ENCODE measurements at regions not wholly inside any gene's neighbourhood (a gene's known extent, or its start where the extent isn't known, plus 50 kb on each side); places are given as distances from the start of the nearest gene placed in this dataset.

DNA sequence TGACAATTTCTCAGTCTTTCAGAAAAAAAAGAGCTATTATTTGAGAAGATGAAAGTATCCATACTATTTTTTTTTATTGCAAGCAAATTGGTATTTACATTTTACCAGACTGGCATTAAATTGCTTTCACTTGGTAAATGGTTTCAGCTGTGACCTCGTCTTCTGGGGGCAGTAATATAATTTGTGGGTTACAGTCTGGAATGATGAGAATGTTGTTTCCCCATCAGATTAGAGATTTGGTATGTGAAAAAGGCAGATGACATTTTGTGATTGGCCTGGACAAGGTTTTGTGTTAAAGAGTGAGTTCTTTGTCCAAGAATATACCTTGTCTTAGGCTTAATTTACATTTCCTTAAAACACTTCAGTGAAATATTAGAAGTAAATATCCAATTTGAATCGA is 390.1 kb upstream of the ST6GAL2 start:
- H3K36me3 Mint-ChIP-seq (ENCODE audit: low read depth), result no peaks in the 10 kb centered on the region
- H3K4me3 Mint-ChIP-seq (ENCODE audit: unreplicated experiment), result no peak overlapping the region
- H3K9me3 Mint-ChIP-seq (ENCODE audit: low read depth), result peaks cover 4% of the 10 kb centered on the region
- H3K27me3 Mint-ChIP-seq (ENCODE audit: low read depth), result no peaks in the 10 kb centered on the region
- TF ChIP-seq, protein P1, sequence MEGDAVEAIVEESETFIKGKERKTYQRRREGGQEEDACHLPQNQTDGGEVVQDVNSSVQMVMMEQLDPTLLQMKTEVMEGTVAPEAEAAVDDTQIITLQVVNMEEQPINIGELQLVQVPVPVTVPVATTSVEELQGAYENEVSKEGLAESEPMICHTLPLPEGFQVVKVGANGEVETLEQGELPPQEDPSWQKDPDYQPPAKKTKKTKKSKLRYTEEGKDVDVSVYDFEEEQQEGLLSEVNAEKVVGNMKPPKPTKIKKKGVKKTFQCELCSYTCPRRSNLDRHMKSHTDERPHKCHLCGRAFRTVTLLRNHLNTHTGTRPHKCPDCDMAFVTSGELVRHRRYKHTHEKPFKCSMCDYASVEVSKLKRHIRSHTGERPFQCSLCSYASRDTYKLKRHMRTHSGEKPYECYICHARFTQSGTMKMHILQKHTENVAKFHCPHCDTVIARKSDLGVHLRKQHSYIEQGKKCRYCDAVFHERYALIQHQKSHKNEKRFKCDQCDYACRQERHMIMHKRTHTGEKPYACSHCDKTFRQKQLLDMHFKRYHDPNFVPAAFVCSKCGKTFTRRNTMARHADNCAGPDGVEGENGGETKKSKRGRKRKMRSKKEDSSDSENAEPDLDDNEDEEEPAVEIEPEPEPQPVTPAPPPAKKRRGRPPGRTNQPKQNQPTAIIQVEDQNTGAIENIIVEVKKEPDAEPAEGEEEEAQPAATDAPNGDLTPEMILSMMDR (IDR thresholded peaks at IDR 0.05), result no peak
- no peak overlapping the region for H3K27ac Mint-ChIP-seq (ENCODE audit: unreplicated experiment)
- H3K4me1 Mint-ChIP-seq (ENCODE audit: low read depth), result peaks cover 19% of the 10 kb centered on the region
- no peak for DNase-seq (ENCODE audit: low spot score)

DNA sequence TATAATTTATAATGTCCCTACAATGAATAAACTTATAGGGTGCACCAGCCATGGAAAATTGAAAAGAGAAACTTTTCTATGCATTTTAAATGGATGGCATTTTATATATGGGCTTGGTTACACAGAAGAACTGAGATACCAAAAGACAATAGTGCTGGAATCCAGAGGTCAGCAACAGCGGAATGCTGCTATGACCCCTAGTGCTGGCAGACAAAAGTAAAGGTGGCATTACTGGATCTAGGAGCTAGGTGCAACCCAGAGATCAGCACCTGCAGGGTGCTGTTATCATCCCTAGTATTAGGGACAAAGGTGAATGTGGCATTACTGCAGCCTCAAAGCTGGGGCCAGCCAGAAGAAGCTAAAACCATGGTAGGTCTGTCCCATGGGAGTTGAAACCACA is 392.7 kb upstream of the ST6GAL2 start:
- H3K27me3 Mint-ChIP-seq (ENCODE audit: low read depth), result no peaks in the 10 kb centered on the region
- no peaks in the 10 kb centered on the region for H3K36me3 Mint-ChIP-seq (ENCODE audit: low read depth)
- DNase-seq (ENCODE audit: low spot score), result no peak
- TF ChIP-seq, protein P1 (IDR thresholded peaks at IDR 0.05), result no peak
- H3K27ac Mint-ChIP-seq (ENCODE audit: unreplicated experiment), result no peak overlapping the region
- no peaks in the 10 kb centered on the region for H3K9me3 Mint-ChIP-seq (ENCODE audit: low read depth)
- no peak overlapping the region for H3K4me3 Mint-ChIP-seq (ENCODE audit: unreplicated experiment)
- H3K4me1 Mint-ChIP-seq (ENCODE audit: low read depth), result peaks cover 19% of the 10 kb centered on the region

DNA sequence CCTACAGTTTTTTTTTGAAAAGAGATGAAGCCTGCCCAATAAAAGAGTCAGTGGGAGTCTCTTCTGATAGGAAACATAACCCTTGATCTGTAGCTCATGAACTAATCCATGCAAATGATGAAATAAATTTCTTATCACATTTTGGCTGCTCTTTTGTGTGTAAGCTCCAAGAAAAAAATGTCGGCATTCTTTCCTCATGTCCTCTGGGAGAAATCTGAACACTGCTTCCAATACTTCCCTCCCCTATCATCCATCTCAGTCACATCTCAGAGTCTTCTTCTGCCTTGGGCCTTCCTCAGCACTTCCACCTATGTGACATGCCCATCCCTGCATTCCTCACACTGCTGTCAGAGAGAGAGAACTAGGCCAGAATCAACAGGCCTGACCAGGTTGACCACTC is 395.7 kb upstream of the ST6GAL2 start:
- H3K36me3 Mint-ChIP-seq (ENCODE audit: low read depth), result peaks cover 2% of the 10 kb centered on the region
- TF ChIP-seq, protein P1 (IDR thresholded peaks at IDR 0.05), result no peak
- no peak overlapping the region for H3K4me3 Mint-ChIP-seq (ENCODE audit: unreplicated experiment)
- no peaks in the 10 kb centered on the region for H3K9me3 Mint-ChIP-seq (ENCODE audit: low read depth)
- no peak for DNase-seq (ENCODE audit: low spot score)
- peaks cover 7% of the 10 kb centered on the region for H3K4me1 Mint-ChIP-seq (ENCODE audit: low read depth)
- no peak overlapping the region for H3K27ac Mint-ChIP-seq (ENCODE audit: unreplicated experiment)
- H3K27me3 Mint-ChIP-seq (ENCODE audit: low read depth), result no peaks in the 10 kb centered on the region

DNA sequence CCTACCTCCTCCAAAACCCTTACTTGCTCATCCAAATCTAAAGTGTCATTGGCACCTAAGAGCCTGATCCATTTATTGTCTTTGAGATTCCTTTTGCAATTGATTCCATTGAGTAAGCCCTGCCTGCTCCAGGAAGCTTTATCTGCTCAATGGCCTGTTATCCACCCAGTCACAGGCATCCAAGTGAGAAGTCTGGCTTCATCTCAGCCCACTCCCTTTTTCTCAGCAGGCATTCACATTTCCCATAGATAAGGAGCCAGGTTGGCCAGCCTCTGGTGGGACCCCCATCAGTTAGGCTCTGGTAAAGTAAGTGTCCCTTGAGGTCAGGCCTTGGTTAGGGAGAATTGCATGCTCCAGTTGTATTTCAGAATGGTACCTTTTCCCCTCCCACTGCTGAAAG is 396.2 kb upstream of the ST6GAL2 start:
- no peak for DNase-seq (ENCODE audit: low spot score)
- H3K36me3 Mint-ChIP-seq (ENCODE audit: low read depth), result peaks cover 2% of the 10 kb centered on the region
- no peaks in the 10 kb centered on the region for H3K9me3 Mint-ChIP-seq (ENCODE audit: low read depth)
- H3K27ac Mint-ChIP-seq (ENCODE audit: unreplicated experiment), result no peak overlapping the region
- TF ChIP-seq, protein P1 (IDR thresholded peaks at IDR 0.05), result no peak
- no peak overlapping the region for H3K4me3 Mint-ChIP-seq (ENCODE audit: unreplicated experiment)
- H3K4me1 Mint-ChIP-seq (ENCODE audit: low read depth), result peaks cover 5% of the 10 kb centered on the region
- H3K27me3 Mint-ChIP-seq (ENCODE audit: low read depth), result no peaks in the 10 kb centered on the region

DNA sequence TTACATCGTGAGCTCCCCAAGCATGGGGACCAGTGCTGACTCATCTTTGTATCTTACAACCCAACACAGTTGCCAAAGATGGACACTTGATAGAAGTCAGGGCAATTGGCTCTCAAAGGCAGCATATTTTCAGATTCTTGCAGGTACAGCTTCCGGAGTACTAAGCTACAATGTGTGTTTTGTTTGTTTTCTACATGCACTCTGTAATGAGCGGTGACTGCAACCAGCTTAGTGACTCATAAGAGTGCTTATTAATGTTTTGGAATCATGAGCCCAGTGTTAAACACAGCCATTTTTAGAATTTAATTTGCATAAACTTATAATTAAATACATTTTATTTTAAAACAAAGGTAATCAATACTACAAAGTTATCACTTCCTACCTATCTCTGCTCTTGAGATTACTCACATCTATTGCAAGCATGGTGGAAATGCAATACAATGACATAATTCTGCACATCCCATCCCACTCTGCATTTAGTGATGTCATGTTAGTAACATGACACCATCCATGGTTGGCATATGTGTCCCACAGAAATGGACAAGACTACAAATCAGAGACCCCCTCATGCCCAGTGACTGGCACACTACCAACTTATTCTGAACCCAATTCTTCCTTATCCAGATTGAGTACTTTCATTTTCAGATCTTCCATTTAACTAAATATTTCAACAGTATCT is 399.8 kb upstream of the ST6GAL2 start:
- no peaks in the 10 kb centered on the region for H3K27me3 Mint-ChIP-seq (ENCODE audit: low read depth)
- H3K4me1 Mint-ChIP-seq (ENCODE audit: low read depth), result no peaks in the 10 kb centered on the region

More for the DNA sequence above, 399.8 kb upstream of the ST6GAL2 start:
- no peak overlapping the region for H3K27ac Mint-ChIP-seq (ENCODE audit: unreplicated experiment)
- TF ChIP-seq, protein P1 (IDR thresholded peaks at IDR 0.05), result no peak
- H3K4me3 Mint-ChIP-seq (ENCODE audit: unreplicated experiment), result no peak overlapping the region
- no peak for DNase-seq (ENCODE audit: low spot score)
- H3K36me3 Mint-ChIP-seq (ENCODE audit: low read depth), result peaks cover 2% of the 10 kb centered on the region
- H3K9me3 Mint-ChIP-seq (ENCODE audit: low read depth), result no peaks in the 10 kb centered on the region
